DND-41 (cell line): ENCODE measurements at regions not wholly inside any gene's neighbourhood (a gene's known extent, or its start where the extent isn't known, plus 50 kb on each side); places are given as distances from the start of the nearest gene placed in this dataset.

ENCODE experiments used
- EZH2 ChIP-seq: IDR thresholded peaks from 3 replicates; pipeline ENCODE4 v1.6.1; 2012; ENCODE audit warnings: borderline replicate concordance, low read depth, mild to moderate bottlenecking, moderate library complexity, low read length, inconsistent platforms; ENCODE audit not compliant: severe bottlenecking
- TF ChIP-seq, protein P1 (sequence below): IDR thresholded peaks from 2 replicates; pipeline ENCODE4 v1.5.1; 2012; ENCODE audit warnings: borderline replicate concordance, low read length, moderate library complexity, mild to moderate bottlenecking; ENCODE audit not compliant: poor library complexity, severe bottlenecking; ENCODE audit errors: extremely low read depth

DNA sequence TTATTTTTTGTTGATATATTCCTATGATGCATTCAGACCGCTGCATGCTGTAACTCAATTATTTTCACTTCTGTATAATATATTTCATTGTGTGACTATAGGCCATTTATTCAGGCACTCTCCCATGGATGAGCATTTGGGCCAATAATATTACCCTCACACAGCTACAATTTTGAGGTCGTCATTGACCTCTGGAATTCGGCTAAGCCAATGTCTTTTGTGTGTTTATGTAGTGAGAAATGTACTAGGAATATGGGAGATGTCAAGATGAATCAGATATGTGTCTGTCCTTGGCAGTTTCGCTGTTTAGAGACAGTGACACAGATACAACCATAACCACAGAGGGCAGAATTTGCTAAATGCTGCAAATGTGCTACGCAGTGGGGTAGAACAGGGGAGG lies 474.2 kb downstream of the ADRA2A start:
- TF ChIP-seq, protein P1, sequence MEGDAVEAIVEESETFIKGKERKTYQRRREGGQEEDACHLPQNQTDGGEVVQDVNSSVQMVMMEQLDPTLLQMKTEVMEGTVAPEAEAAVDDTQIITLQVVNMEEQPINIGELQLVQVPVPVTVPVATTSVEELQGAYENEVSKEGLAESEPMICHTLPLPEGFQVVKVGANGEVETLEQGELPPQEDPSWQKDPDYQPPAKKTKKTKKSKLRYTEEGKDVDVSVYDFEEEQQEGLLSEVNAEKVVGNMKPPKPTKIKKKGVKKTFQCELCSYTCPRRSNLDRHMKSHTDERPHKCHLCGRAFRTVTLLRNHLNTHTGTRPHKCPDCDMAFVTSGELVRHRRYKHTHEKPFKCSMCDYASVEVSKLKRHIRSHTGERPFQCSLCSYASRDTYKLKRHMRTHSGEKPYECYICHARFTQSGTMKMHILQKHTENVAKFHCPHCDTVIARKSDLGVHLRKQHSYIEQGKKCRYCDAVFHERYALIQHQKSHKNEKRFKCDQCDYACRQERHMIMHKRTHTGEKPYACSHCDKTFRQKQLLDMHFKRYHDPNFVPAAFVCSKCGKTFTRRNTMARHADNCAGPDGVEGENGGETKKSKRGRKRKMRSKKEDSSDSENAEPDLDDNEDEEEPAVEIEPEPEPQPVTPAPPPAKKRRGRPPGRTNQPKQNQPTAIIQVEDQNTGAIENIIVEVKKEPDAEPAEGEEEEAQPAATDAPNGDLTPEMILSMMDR = no peak
- TF ChIP-seq EZH2 = no peak
